ENCODE measurements at regions not wholly inside any gene's neighbourhood (a gene's known extent, or its start where the extent isn't known, plus 50 kb on each side); places are given as distances from the start of the nearest gene placed in this dataset.

DNA sequence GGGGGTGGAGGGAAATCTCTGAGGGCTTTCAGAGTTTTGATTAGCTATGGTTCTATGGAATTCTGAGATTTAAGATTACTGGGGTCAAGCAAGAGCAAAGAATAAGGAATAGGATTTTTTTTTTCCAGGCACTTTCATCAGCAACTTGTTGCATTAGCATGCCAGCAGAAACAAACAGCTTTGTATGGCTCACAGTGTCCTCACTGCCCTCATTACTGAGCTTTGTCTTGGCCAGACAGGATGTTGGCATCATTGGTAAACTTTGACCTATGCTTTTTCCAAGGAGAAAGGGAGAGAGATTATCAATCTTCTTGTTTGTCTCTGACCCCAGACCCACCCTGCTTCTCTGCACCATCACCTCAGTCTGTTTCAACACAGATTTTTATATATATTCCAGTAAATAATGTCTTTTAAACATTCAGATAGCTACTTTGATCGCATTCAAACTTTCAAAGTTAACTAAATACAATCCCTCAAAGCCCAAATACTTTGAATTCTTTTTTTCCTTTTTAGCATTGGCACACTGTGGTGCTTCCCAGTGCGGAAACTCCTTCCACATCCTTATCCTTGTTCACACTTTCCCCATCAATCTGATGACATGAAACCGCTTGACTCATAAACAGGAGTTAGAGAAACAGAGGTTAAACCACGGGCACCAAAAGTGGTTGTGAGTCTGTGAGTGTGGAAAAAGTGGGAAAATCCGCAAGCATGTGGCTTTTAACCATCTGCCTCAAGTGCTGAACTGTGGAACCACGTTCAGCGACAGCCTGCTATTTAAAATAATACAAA, 282.2 kb upstream of the FAR2 start:
- no peak for TF ChIP-seq CTCF (conservative IDR thresholded peaks at IDR 0.05; ENCODE audit: low read depth, low read length)
- no peak for TF ChIP-seq EZH2 (IDR thresholded peaks at IDR 0.05; ENCODE audit: low read length, unreplicated experiment)
- no peak for TF ChIP-seq EZH2phosphoT487 (IDR thresholded peaks at IDR 0.05; ENCODE audit: borderline replicate concordance, low read length)

Measured in PC-3 (cell line).